ENCODE measurements at regions not wholly inside any gene's neighbourhood (a gene's known extent, or its start where the extent isn't known, plus 50 kb on each side); places are given as distances from the start of the nearest gene placed in this dataset.

- no peak overlapping the region for H3K4me3 ChIP-seq (ENCODE audit: low read depth, low read length)
- no peak for TF ChIP-seq CTCF (IDR thresholded peaks at IDR 0.05; ENCODE audit: low read depth, low read length)
These were observed 322.2 kb downstream of the LMX1A start for GRCh38 chr1:165034136-165034809.

GRCh38 chr1:165031001-165031400 is 325.5 kb downstream of the LMX1A start:
- TF ChIP-seq CTCF (IDR thresholded peaks at IDR 0.05; ENCODE audit: low read depth, low read length): no peak

GRCh38 chr1:165025805-165026204 is 330.7 kb downstream of the LMX1A start:
- no peak for TF ChIP-seq CTCF (IDR thresholded peaks at IDR 0.05; ENCODE audit: low read depth, low read length)
- no peak overlapping the region for H3K4me3 ChIP-seq (ENCODE audit: low read depth, low read length)

More at GRCh38 chr1:165031001-165031400, 325.5 kb downstream of the LMX1A start:
- no peak overlapping the region for H3K4me3 ChIP-seq (ENCODE audit: low read depth, low read length)

GRCh38 chr1:165014753-165015152 is 341.8 kb downstream of the LMX1A start:
- no peak for TF ChIP-seq CTCF (IDR thresholded peaks at IDR 0.05; ENCODE audit: low read depth, low read length)
- H3K4me3 ChIP-seq (ENCODE audit: low read depth, low read length): no peak overlapping the region

GRCh38 chr1:165011991-165012531 is 344.5 kb downstream of the LMX1A start:
- no peak overlapping the region for H3K4me3 ChIP-seq (ENCODE audit: low read depth, low read length)
- no peak for TF ChIP-seq CTCF (IDR thresholded peaks at IDR 0.05; ENCODE audit: low read depth, low read length)

GRCh38 chr1:165011186-165011585 is 345.3 kb downstream of the LMX1A start:
- TF ChIP-seq CTCF (IDR thresholded peaks at IDR 0.05; ENCODE audit: low read depth, low read length): no peak
- no peak overlapping the region for H3K4me3 ChIP-seq (ENCODE audit: low read depth, low read length)

- TF ChIP-seq CTCF (IDR thresholded peaks at IDR 0.05; ENCODE audit: low read depth, low read length): no peak
- H3K4me3 ChIP-seq (ENCODE audit: low read depth, low read length): no peak overlapping the region
These were observed 346.0 kb downstream of the LMX1A start for GRCh38 chr1:165010418-165011070.

All from WI38 (cell line).